HG03520 (cell line): ENCODE measurements at regions not wholly inside any gene's neighbourhood (a gene's known extent, or its start where the extent isn't known, plus 50 kb on each side); places are given as distances from the start of the nearest gene placed in this dataset.
A peak's percentile ranks its signal among the peaks of the same experiment; 100 is the strongest.

Experiments used
- ATAC-seq: cut with Tn5 transposase; IDR thresholded peaks from one replicate; pipeline ENCODE4 v1.9.1; 2021; ENCODE audit warnings: mild to moderate bottlenecking, moderate library complexity; ENCODE audit not compliant: unreplicated experiment

DNA sequence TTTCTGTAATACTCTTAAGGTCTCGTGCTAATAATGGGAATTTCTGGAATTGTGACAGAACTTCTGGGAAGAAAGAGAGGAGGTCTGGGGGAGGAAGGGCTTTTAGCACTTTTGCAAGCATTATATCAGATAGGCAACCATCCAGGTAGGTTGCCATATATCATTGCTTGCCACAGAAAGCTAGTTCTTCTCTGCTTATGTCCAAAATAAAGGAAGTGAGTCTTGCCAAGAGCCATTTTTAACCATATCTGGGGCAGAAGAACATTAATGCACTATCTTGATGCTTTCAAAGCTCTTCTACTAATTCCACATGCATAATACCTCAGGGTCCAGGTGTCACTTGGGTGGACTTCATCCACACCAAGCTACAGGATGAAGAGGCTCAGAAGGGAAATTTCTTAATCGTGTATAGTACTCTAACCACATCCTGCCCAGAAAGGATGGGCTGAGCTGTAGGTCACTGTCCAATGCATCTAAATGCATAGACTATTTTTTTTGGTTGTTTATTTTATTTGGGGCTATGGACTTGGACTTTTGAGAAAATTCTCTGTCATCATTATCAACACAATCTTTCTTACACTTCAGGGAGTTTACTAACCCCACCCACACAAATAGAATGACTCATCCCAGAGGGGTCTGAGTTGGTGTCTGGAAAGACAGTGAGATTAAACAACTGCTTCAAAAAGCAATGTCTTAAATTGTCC is 68.9 kb upstream of the ADO start:
- ATAC-seq, result peak; percentile 32

DNA sequence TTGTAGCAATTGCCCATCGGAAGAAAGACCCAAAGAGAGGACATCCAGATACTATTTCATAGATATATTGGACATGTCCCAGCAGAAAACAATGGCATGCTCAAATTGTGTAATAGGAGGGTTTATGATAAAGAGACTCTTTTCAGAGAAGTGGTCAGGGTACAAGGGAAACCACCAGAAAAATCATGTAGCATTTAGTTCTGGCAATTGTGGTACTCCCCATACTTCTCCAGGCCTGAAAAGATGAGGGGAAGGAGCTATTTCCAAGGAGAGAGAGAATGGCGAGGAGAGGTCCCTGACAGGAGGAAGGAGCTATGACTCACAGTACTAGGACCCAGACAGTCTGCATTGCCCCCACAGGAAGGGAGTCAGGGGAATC is 68.4 kb upstream of the ADO start:
- no peak for ATAC-seq

DNA sequence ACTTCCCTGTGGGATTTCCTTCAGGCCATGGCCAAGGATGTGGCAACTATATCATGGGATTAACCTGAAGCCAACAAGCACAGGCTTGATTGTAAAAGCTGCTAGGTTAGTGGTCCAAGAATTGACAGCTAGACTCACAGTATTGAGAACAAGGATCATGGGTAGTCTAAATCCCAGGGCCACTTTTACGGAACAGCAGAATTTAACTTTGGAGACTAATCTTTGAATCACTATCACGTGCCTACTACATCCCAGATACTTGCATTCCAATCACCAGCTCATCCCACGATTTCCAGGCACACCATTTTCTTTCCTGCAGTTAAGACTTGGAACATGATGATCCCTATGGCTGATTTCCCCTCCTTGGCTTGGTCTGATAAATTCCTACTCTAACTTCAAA is 65.6 kb upstream of the ADO start:
- ATAC-seq, result no peak

DNA sequence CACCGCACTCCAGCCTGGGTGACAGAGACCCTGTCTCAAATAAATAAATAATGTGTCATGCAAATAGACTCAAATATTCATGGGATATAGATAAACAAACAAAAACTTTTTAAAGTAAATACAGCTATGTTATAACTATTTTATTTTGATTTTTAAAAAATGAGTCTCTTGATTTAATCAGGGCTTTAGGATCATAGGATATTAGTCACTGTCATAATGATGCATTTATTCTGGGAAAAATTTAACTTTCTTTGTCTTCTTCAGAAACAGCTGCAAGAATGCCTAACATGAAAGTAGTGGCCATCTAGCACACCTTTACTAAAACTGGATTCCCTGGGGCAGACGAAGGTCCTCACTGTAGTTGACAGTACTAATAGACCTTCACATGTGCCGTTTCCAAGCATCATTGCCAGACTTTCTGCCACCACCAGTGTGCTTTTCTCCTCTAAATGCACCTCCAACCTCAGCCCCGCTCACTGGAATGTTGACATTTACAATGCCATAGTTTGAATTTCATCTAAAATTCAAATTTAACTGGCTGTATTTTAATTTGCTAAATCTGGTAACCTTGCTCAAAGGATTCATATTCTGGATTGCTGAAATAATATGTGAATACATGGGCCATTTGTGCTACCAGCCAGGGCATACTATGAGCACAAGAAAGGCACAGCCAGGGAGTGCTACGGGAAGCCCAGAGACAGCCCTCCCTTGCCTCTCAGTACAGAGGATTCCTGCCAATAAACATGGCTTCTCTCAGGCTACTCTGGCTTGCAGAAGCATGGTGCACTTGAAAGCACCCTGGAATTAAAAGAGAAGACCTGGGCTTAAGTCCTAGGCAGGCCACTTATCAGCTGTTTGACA is 63.4 kb upstream of the ADO start:
- ATAC-seq, result no peak

DNA sequence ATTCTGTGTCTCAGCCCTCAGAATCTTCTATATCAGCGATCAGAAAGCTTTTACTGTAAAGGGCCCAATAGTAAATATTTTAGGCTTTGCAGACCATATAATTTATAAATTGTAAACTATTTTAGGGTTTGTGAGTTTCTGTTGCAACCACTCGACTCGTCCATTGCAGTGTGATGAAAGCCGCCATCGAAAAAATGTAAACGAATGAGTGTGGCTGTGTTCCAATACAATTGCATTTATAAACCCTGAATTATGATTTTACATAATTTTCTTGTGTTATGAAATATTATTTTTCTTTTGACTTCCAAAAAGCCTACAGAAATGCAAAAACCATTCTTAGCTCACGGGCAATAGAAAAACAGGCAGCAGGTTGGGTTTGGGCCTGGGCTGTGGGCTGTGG is 62.5 kb upstream of the ADO start:
- ATAC-seq, result no peak

DNA sequence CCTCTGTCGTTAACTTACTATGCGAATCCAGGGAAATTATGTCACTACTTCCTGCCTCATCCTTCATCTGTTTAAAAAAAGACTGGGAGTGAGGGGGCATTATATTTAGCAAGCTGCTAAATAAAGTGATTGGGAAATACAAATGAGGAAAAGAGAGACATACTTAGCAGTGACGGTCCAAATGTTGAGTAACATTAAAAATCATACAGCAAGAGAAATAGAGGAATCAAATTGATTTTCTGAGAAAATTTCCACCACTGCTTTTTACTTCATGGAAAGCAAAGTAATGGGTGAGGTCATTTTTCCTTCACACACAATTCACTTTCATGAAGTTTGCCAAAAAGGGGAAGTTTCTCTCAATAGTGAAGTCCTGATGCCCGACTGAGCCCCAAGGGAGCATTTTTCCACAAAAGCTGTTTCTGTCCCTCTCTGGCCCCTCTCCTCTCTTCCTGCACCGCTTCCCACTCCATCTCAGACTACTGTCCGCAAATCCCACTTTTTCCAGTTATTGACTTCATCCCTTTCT is 61.9 kb upstream of the ADO start:
- no peak for ATAC-seq

DNA sequence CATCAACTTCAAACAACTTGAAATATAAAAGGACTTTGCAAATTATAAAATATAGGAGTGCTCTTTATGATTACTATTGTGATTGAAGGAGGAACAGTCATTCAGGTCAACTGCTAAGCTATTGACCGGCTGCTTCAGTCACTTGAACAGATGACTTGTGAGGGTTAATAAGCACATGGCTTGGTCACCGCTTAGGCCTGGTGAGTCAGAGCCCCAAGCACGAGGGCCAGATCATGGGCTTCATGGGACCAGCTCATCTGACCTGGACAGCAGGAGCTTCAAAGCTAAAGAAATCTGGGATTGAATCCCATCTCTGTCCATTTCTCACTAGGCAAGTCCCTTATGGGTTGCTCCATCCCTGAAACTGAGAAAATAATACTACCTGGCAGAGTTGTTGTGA is 60.4 kb upstream of the ADO start:
- no peak for ATAC-seq

DNA sequence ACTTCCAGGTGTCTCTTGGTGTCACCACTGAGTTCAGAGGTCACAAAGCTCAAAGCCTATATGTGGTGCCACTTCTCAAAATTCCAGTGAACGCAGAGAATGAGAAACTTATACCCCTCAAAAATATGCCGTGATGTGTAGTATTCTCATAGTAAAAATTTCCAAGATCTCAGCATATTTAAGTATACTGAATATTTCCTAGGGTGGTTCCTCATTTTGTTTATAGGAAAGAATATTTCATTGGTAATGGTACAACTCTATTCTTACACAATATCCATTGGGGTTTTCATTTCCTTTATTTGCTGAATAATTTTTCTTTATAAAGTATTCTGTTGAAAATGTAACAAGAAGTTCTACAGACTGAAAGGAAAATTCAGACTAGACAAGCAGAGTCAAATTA is 58.9 kb upstream of the ADO start:
- ATAC-seq, result no peak

DNA sequence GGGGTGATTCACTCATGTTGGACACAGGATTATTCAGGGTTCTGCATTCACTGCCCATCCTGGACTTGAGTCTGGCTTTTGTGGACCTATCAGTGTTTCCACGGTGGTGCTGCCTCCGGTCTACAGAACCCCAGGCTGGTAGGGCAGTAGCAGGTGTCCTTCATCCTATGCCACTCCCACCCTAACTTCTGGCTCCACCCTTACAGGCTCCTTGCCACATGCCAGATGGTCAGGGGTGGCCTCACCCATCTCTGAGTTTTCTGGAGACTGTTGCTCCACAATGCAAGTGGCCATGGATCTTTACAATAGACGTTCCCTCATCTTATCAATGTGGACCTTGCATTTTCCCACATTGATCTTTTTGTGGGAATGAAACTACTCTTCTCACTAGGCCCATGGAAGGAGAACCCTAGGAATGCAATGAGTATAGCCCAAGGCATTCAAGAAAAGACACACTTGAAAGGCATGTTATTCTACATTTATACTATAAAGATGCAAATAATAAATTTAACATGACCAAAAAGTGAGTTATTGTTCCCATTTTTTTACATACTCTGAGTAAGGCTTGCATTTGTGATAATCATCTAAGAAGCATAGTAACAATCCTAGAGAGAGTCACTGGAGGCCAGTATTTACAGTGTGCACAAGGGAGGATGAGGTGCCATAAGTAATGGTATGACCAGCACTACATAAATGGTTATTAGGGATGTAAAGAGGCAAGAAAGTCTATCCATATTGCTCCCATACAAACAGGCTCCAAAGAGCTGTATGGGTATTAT is 57.4 kb upstream of the ADO start:
- ATAC-seq, result no peak

DNA sequence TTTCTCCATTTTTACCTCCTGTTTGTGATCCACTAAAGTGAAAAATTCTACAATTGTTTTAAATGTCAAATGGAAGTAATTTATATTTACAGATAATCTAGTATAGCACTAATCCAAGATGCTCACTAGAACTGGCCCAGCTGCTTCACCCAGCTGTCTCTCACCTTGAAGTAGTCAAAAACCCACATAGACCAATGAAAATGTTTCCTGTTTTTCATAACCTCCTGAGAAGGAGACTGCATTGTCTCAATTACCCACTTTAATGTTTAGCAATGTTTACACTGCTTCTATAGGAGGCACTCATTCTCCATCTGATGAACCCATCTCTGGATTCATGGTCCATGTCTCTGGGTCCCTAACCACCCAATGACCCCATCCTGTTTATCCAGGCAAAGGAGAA is 56.1 kb upstream of the ADO start:
- ATAC-seq, result no peak

DNA sequence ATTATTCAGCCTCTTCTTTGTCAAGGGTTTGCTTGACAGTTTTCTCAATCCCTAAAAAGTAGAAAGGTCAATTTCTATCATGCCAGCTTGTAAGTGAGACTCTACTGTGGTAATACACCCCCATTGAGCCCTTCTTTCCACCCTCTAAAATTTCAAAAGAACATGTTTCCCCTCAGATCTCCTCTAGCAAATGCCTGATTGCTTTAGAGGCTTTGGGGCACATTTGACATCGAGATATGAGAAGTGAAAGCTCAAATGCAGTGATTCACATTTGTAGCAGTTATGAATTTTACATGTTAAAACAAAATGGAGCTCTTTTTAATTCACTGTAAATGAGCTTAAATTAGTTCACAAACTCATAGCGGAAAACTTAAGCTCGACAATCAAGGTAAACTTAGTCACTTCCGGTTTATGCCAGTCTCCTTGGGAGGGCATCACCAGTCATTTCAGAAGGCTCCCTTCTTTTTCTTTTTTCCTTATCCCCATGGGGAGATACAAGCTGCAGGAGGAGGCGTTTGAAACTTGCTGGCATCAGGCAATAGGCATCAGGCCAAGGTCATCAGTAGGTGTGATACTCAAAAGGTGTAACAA is 55.3 kb upstream of the ADO start:
- no peak for ATAC-seq
